Smooth muscle cell (in vitro differentiated cells): ENCODE measurements at regions not wholly inside any gene's neighbourhood (a gene's known extent, or its start where the extent isn't known, plus 50 kb on each side); places are given as distances from the start of the nearest gene placed in this dataset.

Experiments
- DNase-seq: peaks from one replicate; lab custom pipeline; 2025; ENCODE audit not compliant: unreplicated experiment; lab: John Stamatoyannopoulos, UW
- H2AFZ ChIP-seq: fragments of 200-600 bp; sonication (generic); 2 replicates; pipeline ENCODE4 v1.6.0; 2016; ENCODE audit warnings: antibody characterized with exemption, low read depth, mild to moderate bottlenecking
- H3F3A ChIP-seq: fragments of 200-600 bp; sonication (generic); 2 replicates; pipeline ENCODE4 v1.6.0; 2017; ENCODE audit warnings: antibody characterized with exemption, low read depth
- H3K27ac ChIP-seq: fragments of 200-600 bp; sonication (generic); 2 replicates; pipeline ENCODE4 v1.5.1; 2016; ENCODE audit warnings: low read depth, mild to moderate bottlenecking
- H3K27me3 ChIP-seq: fragments of 200-600 bp; sonication (generic); 2 replicates; pipeline ENCODE4 v1.6.1; 2016; ENCODE audit warnings: low read depth, mild to moderate bottlenecking
- H3K36me3 ChIP-seq: fragments of 200-600 bp; sonication (generic); 2 replicates; pipeline ENCODE4 v1.5.1; 2016; ENCODE audit warnings: low read depth
- H3K4me1 ChIP-seq: fragments of 200-600 bp; sonication (generic); 2 replicates; pipeline ENCODE4 v1.5.1; 2016; ENCODE audit warnings: low read depth
- H3K4me2 ChIP-seq: fragments of 200-600 bp; sonication (generic); 2 replicates; pipeline ENCODE4 v1.6.0; 2016; ENCODE audit warnings: mild to moderate bottlenecking
- H3K4me3 ChIP-seq: fragments of 200-600 bp; sonication (generic); 2 replicates; pipeline ENCODE4 v1.5.1; 2016; ENCODE audit warnings: mild to moderate bottlenecking
- H3K79me2 ChIP-seq: fragments of 200-600 bp; sonication (generic); 2 replicates; pipeline ENCODE4 v1.6.0; 2016; ENCODE audit warnings: low read depth, mild to moderate bottlenecking
- H3K9ac ChIP-seq: fragments of 200-600 bp; sonication (generic); 2 replicates; pipeline ENCODE4 v1.6.0; 2016; ENCODE audit warnings: low read depth
- H3K9me3 ChIP-seq: fragments of 200-600 bp; sonication (generic); replicated peaks from 2 replicates; pipeline ENCODE4 v1.5.1; 2016; ENCODE audit warnings: low read depth
- H4K20me1 ChIP-seq: fragments of 200-600 bp; sonication (generic); 2 replicates; pipeline ENCODE4 v1.6.0; 2016; ENCODE audit warnings: low read depth
- CTCF ChIP-seq: fragments of 200-600 bp; sonication (generic); IDR thresholded peaks from 2 replicates; pipeline ENCODE4 v1.5.1; 2017; ENCODE audit warnings: borderline replicate concordance, mild to moderate bottlenecking, antibody characterized with exemption; ENCODE audit not compliant: insufficient read depth, poor library complexity, severe bottlenecking
- WGBS: methylation state at CpG from one replicate; pipeline ENCODE4 v1.1.7; 2016; ENCODE audit warnings: low lambda C conversion rate; 5-methylcytosine and 5-hydroxymethylcytosine counted together

GRCh38 chr6:90703336-90703735, 116.5 kb upstream of the MAP3K7 start:
- H3K36me3 ChIP-seq = no peaks in the 10 kb centered on the region
- H3K27me3 ChIP-seq = no peaks in the 10 kb centered on the region
- DNase-seq = no peak
- no peak overlapping the region for H3K9ac ChIP-seq
- no peak overlapping the region for H3K27ac ChIP-seq
- TF ChIP-seq CTCF = no peak
- H3F3A ChIP-seq = no peaks in the 10 kb centered on the region
- no peak overlapping the region for H2AFZ ChIP-seq
- H3K4me1 ChIP-seq = peaks cover 5% of the 10 kb centered on the region
- H3K4me3 ChIP-seq = no peak overlapping the region
- H3K9me3 ChIP-seq = no peaks in the 10 kb centered on the region
- 54% methylated on average over 7 of the region's 7 CpGs for WGBS
- no peaks in the 10 kb centered on the region for H3K79me2 ChIP-seq
- H4K20me1 ChIP-seq = no peaks in the 10 kb centered on the region
- H3K4me2 ChIP-seq = no peak overlapping the region

DNA sequence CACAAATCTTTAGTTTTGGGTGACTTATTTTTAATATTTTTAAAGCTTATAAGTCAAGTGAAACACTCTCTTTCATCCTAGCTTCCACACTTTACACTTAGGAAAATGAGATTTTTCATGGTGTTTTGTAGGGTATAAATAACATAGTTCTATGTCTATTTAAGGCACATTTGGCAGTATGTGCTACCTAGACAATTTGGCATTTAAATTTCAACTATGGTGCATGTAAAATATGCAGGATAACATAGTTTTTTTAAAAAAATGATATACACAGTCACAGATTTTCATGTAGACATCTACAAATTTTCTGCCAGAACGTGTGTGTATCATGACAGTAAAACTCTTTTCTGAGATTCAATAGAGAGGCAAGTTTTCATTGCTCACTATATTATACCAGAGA, 115.1 kb upstream of the MAP3K7 start:
- H3K4me2 ChIP-seq = no peak overlapping the region
- no peaks in the 10 kb centered on the region for H3F3A ChIP-seq
- H3K79me2 ChIP-seq = no peaks in the 10 kb centered on the region
- H3K9ac ChIP-seq = no peak overlapping the region
- no peaks in the 10 kb centered on the region for H3K9me3 ChIP-seq
- H4K20me1 ChIP-seq = no peaks in the 10 kb centered on the region
- H2AFZ ChIP-seq = no peak overlapping the region
- DNase-seq = no peak
- no peaks in the 10 kb centered on the region for H3K27me3 ChIP-seq
- WGBS = 81% methylated on average over 1 of the region's 1 CpG
- H3K36me3 ChIP-seq = no peaks in the 10 kb centered on the region
- H3K27ac ChIP-seq = no peak overlapping the region
- H3K4me1 ChIP-seq = no peaks in the 10 kb centered on the region
- no peak overlapping the region for H3K4me3 ChIP-seq
- no peak for TF ChIP-seq CTCF

GRCh38 chr6:90701146-90701781, 114.4 kb upstream of the MAP3K7 start:
- 78% methylated on average over 7 of the region's 7 CpGs for WGBS
- Histone ChIP-seq H3K36me3 (no peaks in the 10 kb centered on the region), H3K9ac (no peak overlapping the region), H4K20me1 (no peaks in the 10 kb centered on the region), H3K27ac (no peak overlapping the region), H2AFZ (no peak overlapping the region), H3K4me3 (no peak overlapping the region), H3K79me2 (no peaks in the 10 kb centered on the region), H3K9me3 (no peaks in the 10 kb centered on the region), H3K4me1 (no peaks in the 10 kb centered on the region), H3K4me2 (no peak overlapping the region), H3F3A (no peaks in the 10 kb centered on the region), H3K27me3 (no peaks in the 10 kb centered on the region)
- TF ChIP-seq CTCF = no peak
- no peak for DNase-seq

DNA sequence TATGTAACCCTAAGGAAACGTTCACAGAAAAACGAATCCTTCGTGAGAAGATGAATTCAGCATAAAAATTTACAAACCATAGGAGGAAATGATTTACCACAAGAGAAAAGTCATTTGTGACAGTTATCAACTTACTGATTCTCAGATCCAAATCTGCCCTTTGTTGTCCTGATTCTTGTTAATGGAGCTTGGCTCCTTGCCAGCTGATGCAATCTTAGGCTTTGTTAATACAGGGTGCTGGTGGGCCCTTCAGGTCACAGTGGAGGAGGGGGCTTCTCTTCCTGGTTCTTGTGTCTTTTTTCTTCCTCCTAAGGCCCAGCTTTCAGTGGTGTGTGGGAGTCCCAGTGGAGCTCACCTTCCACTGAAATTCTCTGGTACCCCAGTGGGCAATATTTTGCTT, 108.4 kb upstream of the MAP3K7 start:
- no peak overlapping the region for H3K27ac ChIP-seq
- no peaks in the 10 kb centered on the region for H3K4me1 ChIP-seq
- no peaks in the 10 kb centered on the region for H3F3A ChIP-seq
- no peak overlapping the region for H3K9ac ChIP-seq
- no peak for DNase-seq
- H2AFZ ChIP-seq = no peak overlapping the region
- no peaks in the 10 kb centered on the region for H3K27me3 ChIP-seq
- no peaks in the 10 kb centered on the region for H3K36me3 ChIP-seq
- H3K4me3 ChIP-seq = no peak overlapping the region
- WGBS = 92% methylated on average over 3 of the region's 3 CpGs
- H3K9me3 ChIP-seq = no peaks in the 10 kb centered on the region
- no peak for TF ChIP-seq CTCF
- no peak overlapping the region for H3K4me2 ChIP-seq
- no peaks in the 10 kb centered on the region for H4K20me1 ChIP-seq
- H3K79me2 ChIP-seq = no peaks in the 10 kb centered on the region
